Smooth muscle cell (in vitro differentiated cells): ENCODE measurements at regions not wholly inside any gene's neighbourhood (a gene's known extent, or its start where the extent isn't known, plus 50 kb on each side); places are given as distances from the start of the nearest gene placed in this dataset.

Experiments
- DNase-seq: peaks from one replicate; lab custom pipeline; 2025; ENCODE audit not compliant: unreplicated experiment; lab: John Stamatoyannopoulos, UW
- H2AFZ ChIP-seq: fragments of 200-600 bp; sonication (generic); 2 replicates; pipeline ENCODE4 v1.6.0; 2016; ENCODE audit warnings: antibody characterized with exemption, low read depth, mild to moderate bottlenecking
- H3F3A ChIP-seq: fragments of 200-600 bp; sonication (generic); 2 replicates; pipeline ENCODE4 v1.6.0; 2017; ENCODE audit warnings: antibody characterized with exemption, low read depth
- H3K27ac ChIP-seq: fragments of 200-600 bp; sonication (generic); 2 replicates; pipeline ENCODE4 v1.5.1; 2016; ENCODE audit warnings: low read depth, mild to moderate bottlenecking
- H3K27me3 ChIP-seq: fragments of 200-600 bp; sonication (generic); 2 replicates; pipeline ENCODE4 v1.6.1; 2016; ENCODE audit warnings: low read depth, mild to moderate bottlenecking
- H3K36me3 ChIP-seq: fragments of 200-600 bp; sonication (generic); 2 replicates; pipeline ENCODE4 v1.5.1; 2016; ENCODE audit warnings: low read depth
- H3K4me1 ChIP-seq: fragments of 200-600 bp; sonication (generic); 2 replicates; pipeline ENCODE4 v1.5.1; 2016; ENCODE audit warnings: low read depth
- H3K4me2 ChIP-seq: fragments of 200-600 bp; sonication (generic); 2 replicates; pipeline ENCODE4 v1.6.0; 2016; ENCODE audit warnings: mild to moderate bottlenecking
- H3K4me3 ChIP-seq: fragments of 200-600 bp; sonication (generic); 2 replicates; pipeline ENCODE4 v1.5.1; 2016; ENCODE audit warnings: mild to moderate bottlenecking
- H3K79me2 ChIP-seq: fragments of 200-600 bp; sonication (generic); 2 replicates; pipeline ENCODE4 v1.6.0; 2016; ENCODE audit warnings: low read depth, mild to moderate bottlenecking
- H3K9ac ChIP-seq: fragments of 200-600 bp; sonication (generic); 2 replicates; pipeline ENCODE4 v1.6.0; 2016; ENCODE audit warnings: low read depth
- H3K9me3 ChIP-seq: fragments of 200-600 bp; sonication (generic); replicated peaks from 2 replicates; pipeline ENCODE4 v1.5.1; 2016; ENCODE audit warnings: low read depth
- H4K20me1 ChIP-seq: fragments of 200-600 bp; sonication (generic); 2 replicates; pipeline ENCODE4 v1.6.0; 2016; ENCODE audit warnings: low read depth
- WGBS: methylation state at CpG from one replicate; pipeline ENCODE4 v1.1.7; 2016; ENCODE audit warnings: low lambda C conversion rate; 5-methylcytosine and 5-hydroxymethylcytosine counted together
- TF ChIP-seq, protein P1 (sequence below): fragments of 200-600 bp; sonication (generic); IDR thresholded peaks from 2 replicates; pipeline ENCODE4 v1.5.1; 2017; ENCODE audit warnings: borderline replicate concordance, mild to moderate bottlenecking, antibody characterized with exemption; ENCODE audit not compliant: insufficient read depth, poor library complexity, severe bottlenecking

DNA sequence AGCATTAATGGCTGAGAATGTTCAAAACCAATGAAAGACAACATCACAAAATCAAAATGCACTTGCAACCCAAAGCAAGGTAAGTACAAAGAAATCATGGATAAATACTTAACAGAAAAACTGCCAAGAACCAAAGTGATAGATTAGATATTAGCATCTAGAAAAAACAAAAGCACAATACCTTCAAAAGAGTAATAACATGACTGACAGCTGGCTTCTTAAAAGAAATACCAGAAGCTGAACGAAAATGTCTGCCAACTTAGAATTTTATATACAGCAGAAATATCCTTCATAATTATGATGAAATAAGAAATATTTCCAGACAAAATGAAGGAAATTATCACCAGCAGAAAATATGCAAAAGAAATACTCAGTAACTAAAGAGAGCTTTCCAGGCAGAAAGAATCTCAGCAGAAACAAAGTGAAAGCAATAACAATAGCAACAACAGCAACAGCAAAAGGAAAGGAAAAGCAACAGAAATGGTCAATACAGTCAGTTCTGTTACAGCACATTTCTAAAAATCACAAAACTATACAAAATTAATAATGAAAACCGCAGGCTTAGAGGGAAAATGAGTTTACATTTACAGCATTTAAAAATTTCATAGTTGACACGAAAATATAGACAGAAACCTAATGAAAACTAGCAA, 121.5 kb upstream of the MAN1A1 start:
- no peaks in the 10 kb centered on the region for H3K4me1 ChIP-seq
- no peaks in the 10 kb centered on the region for H3K9me3 ChIP-seq
- no peak overlapping the region for H3K27ac ChIP-seq
- H4K20me1 ChIP-seq = no peaks in the 10 kb centered on the region
- H3K36me3 ChIP-seq = no peaks in the 10 kb centered on the region
- 34% methylated on average over 3 of the region's 3 CpGs for WGBS
- TF ChIP-seq, protein P1, sequence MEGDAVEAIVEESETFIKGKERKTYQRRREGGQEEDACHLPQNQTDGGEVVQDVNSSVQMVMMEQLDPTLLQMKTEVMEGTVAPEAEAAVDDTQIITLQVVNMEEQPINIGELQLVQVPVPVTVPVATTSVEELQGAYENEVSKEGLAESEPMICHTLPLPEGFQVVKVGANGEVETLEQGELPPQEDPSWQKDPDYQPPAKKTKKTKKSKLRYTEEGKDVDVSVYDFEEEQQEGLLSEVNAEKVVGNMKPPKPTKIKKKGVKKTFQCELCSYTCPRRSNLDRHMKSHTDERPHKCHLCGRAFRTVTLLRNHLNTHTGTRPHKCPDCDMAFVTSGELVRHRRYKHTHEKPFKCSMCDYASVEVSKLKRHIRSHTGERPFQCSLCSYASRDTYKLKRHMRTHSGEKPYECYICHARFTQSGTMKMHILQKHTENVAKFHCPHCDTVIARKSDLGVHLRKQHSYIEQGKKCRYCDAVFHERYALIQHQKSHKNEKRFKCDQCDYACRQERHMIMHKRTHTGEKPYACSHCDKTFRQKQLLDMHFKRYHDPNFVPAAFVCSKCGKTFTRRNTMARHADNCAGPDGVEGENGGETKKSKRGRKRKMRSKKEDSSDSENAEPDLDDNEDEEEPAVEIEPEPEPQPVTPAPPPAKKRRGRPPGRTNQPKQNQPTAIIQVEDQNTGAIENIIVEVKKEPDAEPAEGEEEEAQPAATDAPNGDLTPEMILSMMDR = no peak
- no peak overlapping the region for H3K4me2 ChIP-seq
- H2AFZ ChIP-seq = no peak overlapping the region
- H3K4me3 ChIP-seq = no peak overlapping the region
- no peaks in the 10 kb centered on the region for H3K79me2 ChIP-seq
- no peak overlapping the region for H3K9ac ChIP-seq
- H3F3A ChIP-seq = no peaks in the 10 kb centered on the region
- DNase-seq = no peak
- no peaks in the 10 kb centered on the region for H3K27me3 ChIP-seq

DNA sequence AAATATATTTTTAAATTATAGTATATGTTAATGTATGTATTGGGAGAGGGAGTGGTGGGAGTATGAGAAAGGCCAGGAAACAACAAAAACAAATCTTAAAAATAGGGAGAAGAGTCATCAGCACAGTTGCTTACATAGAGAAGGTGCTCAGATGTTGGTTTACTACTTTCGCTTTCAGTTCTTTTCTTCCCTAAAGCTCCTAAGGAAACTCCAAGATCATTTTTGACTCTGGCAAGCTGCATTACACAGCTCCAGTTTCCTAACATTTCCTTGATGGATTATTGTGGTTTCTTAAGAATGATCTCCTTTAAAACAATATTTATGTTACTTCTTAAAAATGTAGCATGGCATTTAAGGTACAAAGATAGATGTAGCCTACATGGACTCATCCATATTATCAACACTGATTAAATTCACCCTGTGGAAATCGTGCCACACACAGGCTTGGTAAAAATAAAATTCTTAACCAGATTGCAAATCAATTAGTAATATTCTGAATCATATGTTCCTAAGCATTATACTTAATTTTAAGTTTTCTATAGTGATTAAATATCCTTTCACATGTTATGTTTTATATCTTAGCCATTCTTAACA, 118.0 kb upstream of the MAN1A1 start:
- H3K4me3 ChIP-seq = peak overlapping the region; percentile 26
- no peaks in the 10 kb centered on the region for H3K27me3 ChIP-seq
- H3K4me2 ChIP-seq = peak overlapping the region; percentile 39
- H3K9ac ChIP-seq = no peak overlapping the region
- H3K27ac ChIP-seq = no peak overlapping the region
- H3K79me2 ChIP-seq = no peaks in the 10 kb centered on the region
- H3K9me3 ChIP-seq = no peaks in the 10 kb centered on the region
- DNase-seq = no peak
- H2AFZ ChIP-seq = peak overlapping the region; percentile 51
- no peaks in the 10 kb centered on the region for H4K20me1 ChIP-seq
- no peaks in the 10 kb centered on the region for H3K4me1 ChIP-seq
- WGBS = 86% methylated on average over 2 of the region's 2 CpGs
- H3F3A ChIP-seq = no peaks in the 10 kb centered on the region
- no peaks in the 10 kb centered on the region for H3K36me3 ChIP-seq
- TF ChIP-seq, protein P1 = no peak

- H4K20me1 ChIP-seq = no peaks in the 10 kb centered on the region
- no peak overlapping the region for H3K9ac ChIP-seq
- H3K27me3 ChIP-seq = no peaks in the 10 kb centered on the region
- H3K4me2 ChIP-seq = no peak overlapping the region
- no peaks in the 10 kb centered on the region for H3K79me2 ChIP-seq
- no peaks in the 10 kb centered on the region for H3F3A ChIP-seq
- H2AFZ ChIP-seq = no peak overlapping the region
- no peaks in the 10 kb centered on the region for H3K36me3 ChIP-seq
- no peak for DNase-seq
- TF ChIP-seq, protein P1 = no peak
- H3K4me1 ChIP-seq = no peaks in the 10 kb centered on the region
- H3K27ac ChIP-seq = no peak overlapping the region
- no peak overlapping the region for H3K4me3 ChIP-seq
- WGBS = 91% methylated on average over 2 of the region's 2 CpGs
- H3K9me3 ChIP-seq = no peaks in the 10 kb centered on the region
Observed at GRCh38 chr6:119466226-119466625, 116.7 kb upstream of the MAN1A1 start.
